ENCODE measurements at regions not wholly inside any gene's neighbourhood (a gene's known extent, or its start where the extent isn't known, plus 50 kb on each side); places are given as distances from the start of the nearest gene placed in this dataset.

DNA sequence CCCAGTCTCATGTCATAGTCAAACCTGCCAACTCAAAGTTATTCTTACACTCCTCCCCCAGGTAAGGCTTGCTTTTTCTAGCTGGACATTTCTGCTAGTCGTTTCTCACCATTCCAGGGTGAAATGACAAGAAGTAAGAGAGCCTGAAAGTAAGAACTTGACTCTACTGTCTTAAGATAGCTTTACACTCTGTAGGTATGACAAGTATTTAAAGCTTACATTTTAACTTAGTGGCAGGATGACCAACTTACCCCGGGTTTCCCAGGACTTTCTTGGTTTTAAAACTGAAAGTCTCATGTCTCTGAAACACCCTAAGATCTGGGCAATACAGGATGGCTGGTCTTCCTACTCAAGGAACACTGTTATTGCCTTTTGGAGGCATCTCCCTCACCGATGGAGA lies 67.5 kb upstream of the PIK3R1 start:
- Histone ChIP-seq H4K20me1 (ENCODE audit: insufficient read depth) (no peaks in the 10 kb centered on the region), H3K9ac (no peak overlapping the region), H3K27ac (ENCODE audit: low read depth in 2 of 2, low read length in 1 of 2) (no peak overlapping the region), H3K9me3 (no peaks in the 10 kb centered on the region), H3K4me3 (ENCODE audit: low read depth in 2 of 2, low read length in 1 of 2) (no peak overlapping the region), H3K27me3 (ENCODE audit: insufficient read depth) (no peaks in the 10 kb centered on the region), H3F3A (replicated peaks; ENCODE audit: insufficient read depth) (no peaks in the 10 kb centered on the region), H3K4me2 (no peak overlapping the region), H3K79me2 (ENCODE audit: insufficient read depth) (no peaks in the 10 kb centered on the region), H2AFZ (ENCODE audit: low read depth) (no peak overlapping the region), H3K36me3 (replicated peaks in 1 of 2; ENCODE audit: control insufficient read depth in 1 of 2, insufficient read depth in 2 of 2, low read length in 1 of 2) (no peaks in the 10 kb centered on the region), H3K9me2 (no peaks in the 10 kb centered on the region), H3K4me1 (ENCODE audit: control insufficient read depth in 1 of 2, insufficient read depth in 2 of 2, low read depth in 1 of 2, low read length in 1 of 2) (no peaks in the 10 kb centered on the region)
- WGBS (ENCODE audit: low lambda C conversion rate), result 39% methylated on average over 3 of the region's 3 CpGs
- no peak for DNase-seq
- POLR2A ChIA-PET, result no interaction called here
- TF ChIP-seq FOXM1 (IDR thresholded peaks at IDR 0.05; ENCODE audit: low read depth) (no peak), GATA2 (CRISPR knock-in tag; IDR thresholded peaks at IDR 0.05) (no peak), TEAD4 (IDR thresholded peaks at IDR 0.05; ENCODE audit: borderline replicate concordance, insufficient read depth) (no peak), CTCF (IDR thresholded peaks at IDR 0.05) (no peak), JUND (IDR thresholded peaks at IDR 0.05) (no peak), RCOR1 (IDR thresholded peaks at IDR 0.05; ENCODE audit: low read length) (no peak), YY1 (IDR thresholded peaks at IDR 0.05; ENCODE audit: low read depth) (no peak), PBX3 (IDR thresholded peaks at IDR 0.05) (no peak), NFIC (IDR thresholded peaks at IDR 0.05; ENCODE audit: borderline replicate concordance) (no peak), NRF1 (IDR thresholded peaks at IDR 0.05; ENCODE audit: low read depth, low read length) (no peak), POLR2AphosphoS5 (IDR thresholded peaks at IDR 0.05; ENCODE audit: low read depth, low read length) (no peak)
- TF ChIP-seq, protein P1, sequence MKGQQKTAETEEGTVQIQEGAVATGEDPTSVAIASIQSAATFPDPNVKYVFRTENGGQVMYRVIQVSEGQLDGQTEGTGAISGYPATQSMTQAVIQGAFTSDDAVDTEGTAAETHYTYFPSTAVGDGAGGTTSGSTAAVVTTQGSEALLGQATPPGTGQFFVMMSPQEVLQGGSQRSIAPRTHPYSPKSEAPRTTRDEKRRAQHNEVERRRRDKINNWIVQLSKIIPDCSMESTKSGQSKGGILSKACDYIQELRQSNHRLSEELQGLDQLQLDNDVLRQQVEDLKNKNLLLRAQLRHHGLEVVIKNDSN (IDR thresholded peaks at IDR 0.05; ENCODE audit: borderline replicate concordance, low read depth), result no peak
- CTCF ChIA-PET, result interaction anchor here (0.5 to 1.0 kb wide), 2 partner anchors 10 to 22 kb away, joined by 3 read pairs; no protein-coding TSS in a partner anchor

- no peaks in the 10 kb centered on the region for H3F3A ChIP-seq (replicated peaks; ENCODE audit: insufficient read depth)
- WGBS (ENCODE audit: low lambda C conversion rate), result 62% methylated on average over 3 of the region's 3 CpGs
- no peak for DNase-seq
- no peak overlapping the region for H2AFZ ChIP-seq (ENCODE audit: low read depth)
- no peaks in the 10 kb centered on the region for H3K9me3 ChIP-seq
- H3K36me3 ChIP-seq (replicated peaks in 1 of 2; ENCODE audit: control insufficient read depth in 1 of 2, insufficient read depth in 2 of 2, low read length in 1 of 2), result no peaks in the 10 kb centered on the region
- H3K27ac ChIP-seq (ENCODE audit: low read depth in 2 of 2, low read length in 1 of 2), result no peak overlapping the region
- CTCF ChIA-PET, result interaction anchor here (1.0 kb wide), 1 partner anchor 22 kb away, joined by 3 read pairs; no protein-coding TSS in a partner anchor
- H3K4me3 ChIP-seq (ENCODE audit: low read depth in 2 of 2, low read length in 1 of 2), result no peak overlapping the region
- H3K4me1 ChIP-seq (ENCODE audit: control insufficient read depth in 1 of 2, insufficient read depth in 2 of 2, low read depth in 1 of 2, low read length in 1 of 2), result no peaks in the 10 kb centered on the region
- no peak overlapping the region for H3K4me2 ChIP-seq
- TF ChIP-seq CHD2 (IDR thresholded peaks at IDR 0.05; ENCODE audit: low read length, partially characterized antibody) (no peak), SMC3 (IDR thresholded peaks at IDR 0.05; ENCODE audit: low read depth, low read length) (no peak), POLR2AphosphoS5 (IDR thresholded peaks at IDR 0.05; ENCODE audit: low read depth, low read length) (no peak), FOXM1 (IDR thresholded peaks at IDR 0.05; ENCODE audit: low read depth) (no peak), YY1 (IDR thresholded peaks at IDR 0.05; ENCODE audit: low read depth) (no peak), RCOR1 (IDR thresholded peaks at IDR 0.05; ENCODE audit: low read length) (no peak), GABPA (IDR thresholded peaks at IDR 0.05; ENCODE audit: low read depth) (no peak), FOXJ3 (CRISPR knock-in tag; IDR thresholded peaks at IDR 0.05) (no peak), GATA2 (CRISPR knock-in tag; IDR thresholded peaks at IDR 0.05) (no peak), ELF1 (IDR thresholded peaks at IDR 0.05) (no peak), MXI1 (IDR thresholded peaks at IDR 0.05; ENCODE audit: low read depth, low read length) (no peak)
- TF ChIP-seq, protein P2, sequence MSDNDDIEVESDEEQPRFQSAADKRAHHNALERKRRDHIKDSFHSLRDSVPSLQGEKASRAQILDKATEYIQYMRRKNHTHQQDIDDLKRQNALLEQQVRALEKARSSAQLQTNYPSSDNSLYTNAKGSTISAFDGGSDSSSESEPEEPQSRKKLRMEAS (IDR thresholded peaks at IDR 0.05; ENCODE audit: low read depth), result no peak
- TF ChIP-seq, protein P1 (IDR thresholded peaks at IDR 0.05; ENCODE audit: borderline replicate concordance, low read depth), result no peak
- H3K9ac ChIP-seq, result no peak overlapping the region
- no peaks in the 10 kb centered on the region for H3K9me2 ChIP-seq
- POLR2A ChIA-PET, result no interaction called here
- H3K27me3 ChIP-seq (ENCODE audit: insufficient read depth), result no peaks in the 10 kb centered on the region
- H3K79me2 ChIP-seq (ENCODE audit: insufficient read depth), result no peaks in the 10 kb centered on the region
- no peaks in the 10 kb centered on the region for H4K20me1 ChIP-seq (ENCODE audit: insufficient read depth)
Observed at GRCh38 chr5:68147659-68148058, 67.9 kb upstream of the PIK3R1 start.
